SH-SY5Y (cell line): ENCODE measurements at regions not wholly inside any gene's neighbourhood (a gene's known extent, or its start where the extent isn't known, plus 50 kb on each side); places are given as distances from the start of the nearest gene placed in this dataset.

ENCODE experiments used
- GATA2 ChIP-seq: IDR thresholded peaks from 2 replicates; pipeline ENCODE4 v1.6.1; 2011; ENCODE audit warnings: mild to moderate bottlenecking, low read depth, low read length
- GATA3 ChIP-seq: IDR thresholded peaks from 2 replicates; pipeline ENCODE4 v1.6.1; 2011; ENCODE audit warnings: low read depth, mild to moderate bottlenecking, low read length, moderate library complexity

DNA sequence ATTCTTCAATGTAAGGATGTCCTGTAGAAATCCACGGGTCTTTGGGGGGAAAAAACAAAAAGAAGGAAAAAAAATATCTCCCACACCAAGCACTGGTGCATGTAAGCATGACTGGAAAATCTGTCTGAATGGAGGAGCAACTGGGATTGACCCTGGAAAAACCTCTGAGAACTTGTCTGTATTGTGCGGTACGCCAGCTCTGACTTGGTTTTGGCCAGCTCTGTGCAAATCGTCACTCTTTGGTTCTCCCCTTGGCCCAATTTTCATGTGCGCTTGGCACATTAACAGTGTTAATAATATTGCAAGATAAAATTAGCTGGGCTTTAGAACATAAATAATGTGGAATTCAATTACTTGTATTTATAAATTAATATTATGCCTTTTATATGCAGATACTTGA lies 231.2 kb upstream of the HAND2 start:
- TF ChIP-seq GATA2 = no peak
- no peak for TF ChIP-seq GATA3

DNA sequence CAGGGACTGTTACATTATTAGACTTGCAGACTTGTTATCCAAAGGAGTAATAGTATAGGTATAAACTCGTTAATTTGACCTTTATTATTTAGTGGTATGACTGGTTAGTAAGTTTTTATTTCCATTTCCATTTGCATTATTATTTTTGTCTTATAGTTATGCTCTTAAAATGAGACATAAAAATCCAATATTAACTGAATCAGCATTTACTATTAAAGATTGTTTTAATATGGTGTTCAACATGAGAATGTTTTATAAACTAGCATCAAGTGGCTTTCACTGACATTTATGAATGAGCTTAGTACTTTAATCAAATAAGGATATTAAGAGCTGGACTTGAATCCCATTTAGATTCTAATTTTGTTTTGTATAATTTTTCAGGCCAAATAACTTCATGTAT lies 228.1 kb upstream of the HAND2 start:
- no peak for TF ChIP-seq GATA3
- no peak for TF ChIP-seq GATA2

DNA sequence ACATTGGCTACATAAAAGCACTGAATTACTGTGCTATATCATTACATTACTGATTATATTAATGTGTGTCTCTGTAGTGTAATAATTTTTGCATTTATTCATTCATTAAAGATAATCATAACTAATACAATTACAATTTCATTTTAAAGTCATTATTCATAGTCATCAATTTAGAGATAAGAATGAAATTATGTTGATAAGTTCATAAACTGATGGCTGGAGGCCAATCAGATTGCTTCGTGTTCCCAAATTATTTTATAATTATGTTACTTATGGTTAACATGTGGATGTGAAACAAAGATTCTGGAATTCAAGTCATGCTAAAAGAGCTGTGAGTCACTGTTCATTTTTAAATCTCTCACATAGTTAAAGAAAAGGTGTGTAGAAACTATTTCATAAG lies 223.4 kb upstream of the HAND2 start:
- TF ChIP-seq GATA3 (peak; percentile 94), GATA2 (no peak)

DNA sequence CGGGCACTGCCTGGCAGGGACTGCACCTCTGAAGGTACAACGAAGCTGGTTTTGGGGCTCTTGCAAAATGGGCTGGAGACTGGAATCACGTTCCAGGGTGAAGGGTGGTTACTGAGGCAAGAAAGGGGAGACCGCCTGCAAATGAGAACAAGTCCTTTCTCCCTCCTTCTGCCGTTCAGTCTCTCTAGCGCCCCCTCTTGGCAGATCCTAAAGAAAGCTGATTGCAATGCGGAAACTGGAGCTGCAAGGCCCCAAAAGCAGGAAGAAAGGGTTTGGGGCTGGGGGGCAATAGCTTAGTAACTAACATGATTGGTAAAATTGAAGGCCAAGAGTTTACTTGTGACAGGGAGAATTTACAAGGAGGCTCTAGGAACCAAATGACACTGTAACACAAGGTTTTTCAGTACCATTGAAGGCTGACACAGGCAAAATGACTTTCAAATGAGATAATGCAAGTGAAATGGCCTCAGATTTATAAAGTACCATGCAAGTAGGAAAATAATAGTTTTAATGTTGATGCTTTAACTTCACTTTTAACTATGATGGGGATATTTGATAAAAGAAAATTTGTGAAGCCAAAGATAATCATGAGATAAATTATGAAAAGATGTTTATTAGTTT lies 222.7 kb upstream of the HAND2 start:
- TF ChIP-seq GATA2 (no peak), GATA3 (no peak)

DNA sequence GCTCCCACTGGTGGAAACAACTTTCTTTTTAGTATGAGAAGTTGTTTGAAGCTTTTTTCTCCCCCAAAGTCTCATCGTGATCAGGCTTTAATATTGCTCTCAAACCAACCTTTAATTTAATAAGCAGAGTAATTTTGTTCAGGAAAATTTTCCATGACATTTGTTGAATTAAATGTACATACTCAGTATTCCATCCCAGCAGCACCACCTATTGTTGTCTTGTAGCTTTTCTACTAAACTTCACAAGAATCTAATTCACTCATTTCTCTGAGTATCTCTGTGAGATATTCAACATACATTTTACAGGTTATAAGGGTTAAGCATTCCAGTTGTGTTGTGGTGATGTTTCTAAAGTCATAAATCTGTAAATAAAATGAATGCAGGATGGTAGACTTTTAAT lies 218.3 kb upstream of the HAND2 start:
- TF ChIP-seq GATA3 = no peak
- no peak for TF ChIP-seq GATA2

DNA sequence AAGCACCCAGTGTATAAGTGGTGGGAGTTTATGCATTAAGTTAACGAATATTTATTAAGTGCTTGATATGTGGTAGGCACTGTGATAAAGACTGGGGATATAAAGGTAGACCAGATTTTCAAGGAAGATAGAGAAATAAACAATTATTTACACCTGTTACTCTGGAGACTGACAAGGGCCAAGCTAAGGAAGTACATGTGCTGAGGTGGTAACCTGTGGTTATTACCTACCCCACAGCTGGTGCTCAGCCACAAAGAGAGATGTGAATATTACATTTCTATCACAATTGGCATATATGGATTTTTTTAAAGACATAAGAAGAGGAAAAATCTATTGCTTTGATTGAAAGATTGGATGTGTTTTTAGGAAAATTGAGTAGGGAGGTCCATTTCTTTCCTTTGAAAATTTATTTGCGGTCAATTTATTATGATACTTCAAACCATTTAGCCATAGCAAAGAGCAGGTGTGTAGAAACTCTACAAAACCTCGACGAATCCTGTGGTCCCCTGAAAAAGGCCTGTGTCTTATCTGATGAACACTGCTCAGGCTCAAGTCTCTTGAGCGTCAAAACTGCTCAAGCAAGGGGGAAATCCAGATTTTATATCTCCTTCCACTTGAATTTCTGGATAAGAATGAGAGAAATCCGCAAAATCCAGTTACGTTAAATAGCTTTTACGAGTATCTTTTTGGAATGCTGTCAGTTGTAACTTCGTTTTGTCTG lies 217.7 kb upstream of the HAND2 start:
- TF ChIP-seq GATA2 = peak; percentile 48; the same call in 1 of the 2 replicates
- peak; percentile 53; the same call in 1 of the 2 replicates for TF ChIP-seq GATA3

DNA sequence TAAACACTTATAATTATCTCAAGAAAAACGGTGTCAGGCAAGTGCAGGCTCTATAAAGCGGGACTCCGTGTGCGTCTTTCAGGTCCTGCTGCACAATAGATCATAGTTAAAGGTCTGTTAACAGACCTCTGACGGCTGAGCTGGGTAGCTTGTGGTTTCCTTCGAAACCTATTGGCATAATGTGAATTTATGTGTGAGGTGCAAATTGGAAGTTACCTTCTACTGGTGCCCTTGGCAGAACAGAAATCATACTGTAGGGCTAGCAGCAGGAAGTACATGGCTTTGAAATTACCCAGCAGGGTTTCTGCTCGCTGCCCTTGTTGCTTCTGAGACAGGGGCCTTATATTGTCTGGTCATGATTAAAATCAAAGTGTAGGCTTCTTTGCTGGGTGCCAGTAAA lies 216.4 kb upstream of the HAND2 start:
- no peak for TF ChIP-seq GATA2
- no peak for TF ChIP-seq GATA3

DNA sequence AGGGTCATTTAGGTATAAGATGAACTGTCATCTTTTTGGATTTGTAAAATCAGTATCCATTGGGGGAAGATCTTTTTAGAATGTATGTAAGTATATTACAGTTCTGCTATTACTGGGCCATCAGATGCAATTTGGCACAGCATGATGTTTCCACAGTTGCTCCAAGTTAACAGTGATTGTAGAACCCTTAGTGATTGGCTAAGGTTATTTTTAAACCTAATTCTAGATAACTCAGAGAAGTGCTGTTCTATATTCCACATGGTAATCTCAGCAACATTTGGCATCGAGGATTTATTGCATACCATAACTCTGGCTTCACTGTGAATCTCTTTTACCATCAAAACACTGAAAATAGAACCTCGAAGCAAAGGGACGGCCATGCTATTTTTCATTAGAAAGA lies 215.7 kb upstream of the HAND2 start:
- TF ChIP-seq GATA2 = no peak

DNA sequence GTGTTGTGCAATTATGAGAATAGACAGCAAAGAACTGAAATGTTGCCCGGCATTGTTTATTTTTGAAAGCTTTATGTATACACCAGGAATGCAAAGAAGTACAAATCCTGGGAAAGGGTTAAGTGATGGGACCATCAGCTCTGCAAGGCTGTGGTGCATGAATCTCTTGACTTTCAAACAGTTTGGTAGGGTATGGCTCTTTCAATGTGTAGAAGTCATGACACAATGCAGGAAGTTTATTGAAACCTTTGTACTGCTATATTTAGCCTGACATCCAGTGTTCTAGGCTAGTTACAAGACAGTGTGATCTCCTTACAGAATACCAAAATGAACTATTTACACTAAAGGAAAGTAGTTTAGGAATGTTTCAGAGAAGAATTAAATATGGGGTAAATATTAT lies 206.8 kb upstream of the HAND2 start:
- no peak for TF ChIP-seq GATA2
- TF ChIP-seq GATA3 = no peak

DNA sequence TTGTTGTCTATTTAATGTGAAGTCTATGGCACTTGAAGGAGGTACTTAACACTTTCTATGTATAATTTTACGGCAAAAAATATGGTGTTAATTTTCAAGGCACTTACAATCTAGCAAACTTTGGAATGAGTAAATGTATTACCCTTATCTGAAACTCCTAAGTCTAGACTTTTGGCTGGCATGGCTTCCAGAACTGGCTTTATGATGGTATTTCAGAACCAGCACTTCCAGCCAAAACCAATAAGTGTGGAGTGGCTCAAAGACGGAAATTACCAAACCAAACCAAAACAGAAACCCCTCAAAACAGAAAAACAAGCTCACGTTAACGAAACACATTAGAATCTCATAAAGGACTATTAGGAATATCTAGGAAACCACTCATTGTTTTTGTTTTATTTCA lies 205.6 kb upstream of the HAND2 start:
- no peak for TF ChIP-seq GATA2
- no peak for TF ChIP-seq GATA3

DNA sequence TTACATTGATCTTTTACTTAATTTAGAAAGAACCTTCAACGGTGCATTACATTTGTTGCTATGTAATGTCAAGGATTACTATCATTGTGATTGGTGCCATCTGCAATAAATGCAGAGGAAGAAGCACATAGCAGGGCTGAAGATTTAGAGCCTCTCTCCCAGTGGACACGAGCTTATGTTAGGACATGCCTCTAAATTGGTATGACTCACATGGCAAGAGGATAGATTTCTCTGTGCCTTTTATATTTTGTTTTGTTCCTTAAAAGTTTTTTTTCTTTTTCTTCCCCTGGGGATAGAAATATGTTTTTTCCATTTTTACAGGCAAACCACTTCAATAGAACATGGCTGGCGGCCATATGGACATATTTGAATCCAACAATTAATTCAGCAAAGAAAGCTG lies 205.0 kb upstream of the HAND2 start:
- TF ChIP-seq GATA3 (no peak), GATA2 (no peak)

DNA sequence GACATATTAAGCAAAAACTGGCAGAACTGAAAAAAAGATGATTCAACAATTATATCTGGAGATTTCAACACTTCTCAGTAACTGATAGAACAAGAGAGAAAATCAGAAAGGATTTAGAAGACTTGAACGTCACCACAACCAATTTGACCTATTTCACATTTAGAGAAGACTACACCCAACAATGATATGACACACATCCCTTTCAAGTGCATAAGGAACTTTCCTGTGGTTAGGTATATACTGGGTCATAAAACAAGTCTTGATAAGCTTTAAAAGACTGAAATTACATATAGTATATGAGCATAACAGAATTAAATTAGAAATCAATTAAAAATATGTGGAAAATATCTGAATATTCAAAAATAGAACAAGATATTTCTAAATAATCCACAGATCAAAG lies 201.2 kb upstream of the HAND2 start:
- no peak for TF ChIP-seq GATA2
- no peak for TF ChIP-seq GATA3

DNA sequence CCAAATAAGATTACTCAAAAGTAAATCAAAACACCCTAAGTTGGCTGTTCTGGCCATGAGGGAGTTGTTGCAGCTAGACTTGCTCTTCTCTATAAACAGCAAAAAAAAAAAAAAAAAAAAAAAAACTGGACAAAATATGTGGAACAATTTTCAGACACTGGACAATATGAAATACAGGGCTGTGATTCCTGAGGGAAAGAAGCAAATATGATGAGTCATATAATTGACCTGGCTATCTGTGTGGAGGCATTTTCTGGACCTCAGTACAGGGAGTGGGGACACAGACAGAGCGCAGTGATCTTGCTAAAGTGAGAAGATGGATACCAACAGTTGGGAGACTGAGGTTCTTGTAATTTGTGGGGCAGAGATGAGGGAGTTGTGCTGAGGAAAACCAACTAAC lies 192.0 kb upstream of the HAND2 start:
- TF ChIP-seq GATA3 (no peak), GATA2 (no peak)

DNA sequence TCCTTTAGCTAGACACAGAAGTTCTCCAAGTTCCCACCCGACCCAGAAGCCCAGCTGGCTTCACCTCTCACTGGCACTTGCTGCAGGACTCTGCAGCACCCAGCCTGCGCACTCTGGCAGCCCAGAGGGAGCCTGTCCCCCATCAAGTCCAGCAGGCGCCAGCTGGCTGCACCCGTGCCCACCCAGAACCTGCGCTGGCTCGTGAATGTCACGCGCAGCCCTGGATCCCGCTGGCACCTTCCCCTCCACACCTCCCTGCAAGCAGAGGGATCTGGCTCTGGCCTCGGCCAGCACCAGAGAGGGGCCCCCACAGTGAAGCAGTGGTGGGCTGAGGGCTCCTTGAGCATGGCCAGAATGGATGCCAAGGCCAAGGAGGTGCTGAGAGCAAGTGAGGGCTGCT lies 187.6 kb upstream of the HAND2 start:
- no peak for TF ChIP-seq GATA2
- TF ChIP-seq GATA3 = no peak

DNA sequence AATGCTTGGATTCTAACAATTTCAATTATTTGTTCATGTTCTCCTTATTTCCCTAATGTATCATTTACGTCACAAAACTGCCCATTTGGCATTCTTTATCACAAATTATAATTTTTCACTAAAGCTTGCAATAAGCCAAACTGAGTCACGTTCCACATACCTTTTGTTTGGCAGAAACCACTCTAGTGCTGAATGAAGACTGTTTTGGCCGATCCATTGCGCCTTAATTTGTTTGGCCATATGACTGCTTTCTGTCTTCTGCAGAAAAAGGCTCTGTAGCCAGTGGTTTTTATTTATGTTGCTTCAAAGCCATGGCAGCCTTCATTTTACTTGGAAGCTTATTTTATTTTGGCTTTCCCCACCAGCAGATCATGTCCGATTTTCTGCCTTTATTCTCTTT lies 184.4 kb upstream of the HAND2 start:
- no peak for TF ChIP-seq GATA3
- no peak for TF ChIP-seq GATA2
